ENCODE measurements at regions not wholly inside any gene's neighbourhood (a gene's known extent, or its start where the extent isn't known, plus 50 kb on each side); places are given as distances from the start of the nearest gene placed in this dataset.

DNA sequence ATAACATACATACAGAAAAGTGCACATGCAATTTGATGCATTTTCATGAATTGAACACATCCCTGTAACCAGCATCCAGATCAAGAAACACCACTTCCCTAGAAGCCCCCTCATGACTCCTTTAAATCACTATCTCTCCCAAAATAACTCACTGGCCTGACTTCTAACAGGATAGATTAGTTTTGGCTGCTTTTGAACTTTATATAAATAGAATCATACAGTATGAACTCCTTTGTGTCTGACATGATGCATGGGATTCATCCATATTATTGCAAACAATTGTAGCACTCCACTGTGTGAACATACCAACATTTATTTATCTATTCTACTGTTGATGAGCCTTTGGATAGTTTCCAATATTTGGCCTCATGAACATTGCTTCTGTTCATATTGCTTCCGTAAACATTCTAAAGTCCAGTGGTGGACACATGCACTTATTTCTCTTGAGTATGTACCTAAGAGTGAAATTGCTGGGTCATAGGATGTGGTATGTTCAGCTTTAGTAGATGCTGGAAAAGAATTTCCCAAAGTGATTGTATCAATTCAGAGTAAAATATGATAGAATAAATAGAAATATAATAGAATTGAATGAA, 148.7 kb upstream of the GDNF start:
- no peak overlapping the region for H3K4me3 Mint-ChIP-seq
- no peaks in the 10 kb centered on the region for H3K9me3 Mint-ChIP-seq
- no peaks in the 10 kb centered on the region for H3K36me3 Mint-ChIP-seq (ENCODE audit: low read depth)
- H3K27me3 Mint-ChIP-seq (ENCODE audit: low read depth, poor library complexity): peaks cover 9% of the 10 kb centered on the region
- DNase-seq: no peak
- H3K27ac Mint-ChIP-seq: no peak overlapping the region
- peaks cover 32% of the 10 kb centered on the region for H3K4me1 Mint-ChIP-seq
- TF ChIP-seq, protein P1, sequence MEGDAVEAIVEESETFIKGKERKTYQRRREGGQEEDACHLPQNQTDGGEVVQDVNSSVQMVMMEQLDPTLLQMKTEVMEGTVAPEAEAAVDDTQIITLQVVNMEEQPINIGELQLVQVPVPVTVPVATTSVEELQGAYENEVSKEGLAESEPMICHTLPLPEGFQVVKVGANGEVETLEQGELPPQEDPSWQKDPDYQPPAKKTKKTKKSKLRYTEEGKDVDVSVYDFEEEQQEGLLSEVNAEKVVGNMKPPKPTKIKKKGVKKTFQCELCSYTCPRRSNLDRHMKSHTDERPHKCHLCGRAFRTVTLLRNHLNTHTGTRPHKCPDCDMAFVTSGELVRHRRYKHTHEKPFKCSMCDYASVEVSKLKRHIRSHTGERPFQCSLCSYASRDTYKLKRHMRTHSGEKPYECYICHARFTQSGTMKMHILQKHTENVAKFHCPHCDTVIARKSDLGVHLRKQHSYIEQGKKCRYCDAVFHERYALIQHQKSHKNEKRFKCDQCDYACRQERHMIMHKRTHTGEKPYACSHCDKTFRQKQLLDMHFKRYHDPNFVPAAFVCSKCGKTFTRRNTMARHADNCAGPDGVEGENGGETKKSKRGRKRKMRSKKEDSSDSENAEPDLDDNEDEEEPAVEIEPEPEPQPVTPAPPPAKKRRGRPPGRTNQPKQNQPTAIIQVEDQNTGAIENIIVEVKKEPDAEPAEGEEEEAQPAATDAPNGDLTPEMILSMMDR (IDR thresholded peaks at IDR 0.05): no peak

DNA sequence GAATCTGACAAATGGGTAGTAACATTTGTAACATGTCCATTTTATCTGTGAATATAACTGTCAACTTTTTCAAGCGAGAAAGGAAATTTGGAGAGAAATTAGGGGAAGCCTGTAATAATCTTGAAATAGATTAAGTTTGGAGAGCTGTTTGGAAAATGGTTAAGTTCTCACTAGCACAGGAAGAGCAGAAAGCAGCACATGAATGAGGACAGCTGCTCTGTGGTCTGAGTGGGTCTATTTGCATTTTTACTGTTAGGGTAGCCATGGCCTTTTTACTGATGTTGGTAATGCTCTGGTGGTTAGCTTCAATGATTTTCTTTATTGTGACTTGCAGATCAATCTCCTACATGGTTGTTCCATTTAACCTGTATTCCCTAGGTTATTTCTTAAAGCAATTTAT, 144.5 kb upstream of the GDNF start:
- Mint-ChIP-seq H3K4me1 (peaks cover 10% of the 10 kb centered on the region), H3K27me3 (ENCODE audit: low read depth, poor library complexity) (peaks cover under 1% of the 10 kb centered on the region), H3K36me3 (ENCODE audit: low read depth) (peaks cover 13% of the 10 kb centered on the region), H3K4me3 (no peak overlapping the region), H3K27ac (no peak overlapping the region), H3K9me3 (peaks cover 39% of the 10 kb centered on the region)
- TF ChIP-seq, protein P1 (IDR thresholded peaks at IDR 0.05): no peak
- no peak for DNase-seq

DNA sequence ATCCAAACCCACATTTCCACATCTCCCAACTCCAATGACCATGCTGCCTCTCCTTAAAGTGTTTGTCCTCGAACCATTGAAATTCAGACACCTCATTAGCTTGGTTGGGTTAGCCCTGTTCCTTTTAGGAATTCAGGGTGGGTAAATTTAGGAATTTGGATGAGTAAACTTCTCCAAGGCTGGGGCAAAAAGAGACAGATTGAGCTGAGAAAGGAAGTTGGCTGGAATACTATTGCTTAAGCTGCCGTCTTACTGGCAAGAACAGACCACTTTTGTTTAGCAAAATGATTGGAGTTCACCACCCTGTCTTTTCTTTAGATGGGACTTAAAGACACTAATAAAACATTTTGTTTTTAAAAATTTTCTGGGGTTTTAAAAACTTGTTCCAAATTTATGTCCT, 143.6 kb upstream of the GDNF start:
- DNase-seq: no peak
- TF ChIP-seq, protein P1 (IDR thresholded peaks at IDR 0.05): no peak
- Mint-ChIP-seq H3K27me3 (ENCODE audit: low read depth, poor library complexity) (no peaks in the 10 kb centered on the region), H3K9me3 (peaks cover 44% of the 10 kb centered on the region), H3K4me3 (no peak overlapping the region), H3K27ac (no peak overlapping the region), H3K36me3 (ENCODE audit: low read depth) (peaks cover 13% of the 10 kb centered on the region), H3K4me1 (peaks cover 10% of the 10 kb centered on the region)

DNA sequence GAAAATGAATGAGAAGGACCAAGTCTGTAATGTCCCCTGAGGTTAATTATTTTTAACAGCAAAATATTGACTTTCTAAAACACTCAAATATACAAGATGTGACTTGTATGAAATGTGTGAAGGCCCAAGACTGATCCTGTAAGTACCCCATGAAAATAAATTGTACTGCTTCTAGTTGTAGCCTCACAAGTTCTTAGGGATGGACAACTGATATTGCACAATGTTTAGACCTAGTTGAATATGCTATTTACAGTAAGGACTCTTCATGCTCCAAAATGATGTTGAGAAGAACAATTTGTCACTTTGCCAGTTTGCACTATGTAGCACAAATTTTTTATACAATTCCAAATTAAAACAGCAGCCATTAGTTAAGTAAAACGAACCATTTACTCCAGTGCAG, 139.7 kb upstream of the GDNF start:
- Mint-ChIP-seq H3K27ac (no peak overlapping the region), H3K4me1 (no peaks in the 10 kb centered on the region), H3K27me3 (ENCODE audit: low read depth, poor library complexity) (no peaks in the 10 kb centered on the region), H3K36me3 (ENCODE audit: low read depth) (peaks cover 13% of the 10 kb centered on the region), H3K4me3 (no peak overlapping the region), H3K9me3 (peaks cover 49% of the 10 kb centered on the region)
- TF ChIP-seq, protein P1 (IDR thresholded peaks at IDR 0.05): no peak
- DNase-seq: no peak

DNA sequence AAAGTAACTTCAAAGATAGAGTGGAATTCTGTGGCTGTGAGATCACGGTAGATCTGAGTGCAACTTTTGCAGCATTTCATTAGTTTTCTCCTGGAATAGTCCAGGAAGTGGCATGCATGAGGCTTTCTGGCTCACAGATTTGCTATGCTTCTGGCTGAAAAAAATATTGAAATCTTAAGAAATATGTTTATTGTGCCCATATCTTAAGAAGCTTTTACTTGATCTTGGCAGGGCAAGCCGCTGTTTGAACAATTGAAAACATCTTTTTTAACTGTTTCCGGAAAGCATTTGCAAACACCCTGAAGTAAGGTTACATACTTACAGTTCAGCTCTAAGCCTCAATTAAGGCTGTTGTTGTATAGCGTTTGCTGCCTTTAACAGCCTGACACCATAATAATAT, 135.7 kb upstream of the GDNF start:
- no peaks in the 10 kb centered on the region for H3K4me1 Mint-ChIP-seq
- H3K4me3 Mint-ChIP-seq: no peak overlapping the region
- DNase-seq: no peak
- peaks cover under 1% of the 10 kb centered on the region for H3K36me3 Mint-ChIP-seq (ENCODE audit: low read depth)
- no peak overlapping the region for H3K27ac Mint-ChIP-seq
- peaks cover 4% of the 10 kb centered on the region for H3K27me3 Mint-ChIP-seq (ENCODE audit: low read depth, poor library complexity)
- TF ChIP-seq, protein P1 (IDR thresholded peaks at IDR 0.05): no peak
- peaks cover 22% of the 10 kb centered on the region for H3K9me3 Mint-ChIP-seq

DNA sequence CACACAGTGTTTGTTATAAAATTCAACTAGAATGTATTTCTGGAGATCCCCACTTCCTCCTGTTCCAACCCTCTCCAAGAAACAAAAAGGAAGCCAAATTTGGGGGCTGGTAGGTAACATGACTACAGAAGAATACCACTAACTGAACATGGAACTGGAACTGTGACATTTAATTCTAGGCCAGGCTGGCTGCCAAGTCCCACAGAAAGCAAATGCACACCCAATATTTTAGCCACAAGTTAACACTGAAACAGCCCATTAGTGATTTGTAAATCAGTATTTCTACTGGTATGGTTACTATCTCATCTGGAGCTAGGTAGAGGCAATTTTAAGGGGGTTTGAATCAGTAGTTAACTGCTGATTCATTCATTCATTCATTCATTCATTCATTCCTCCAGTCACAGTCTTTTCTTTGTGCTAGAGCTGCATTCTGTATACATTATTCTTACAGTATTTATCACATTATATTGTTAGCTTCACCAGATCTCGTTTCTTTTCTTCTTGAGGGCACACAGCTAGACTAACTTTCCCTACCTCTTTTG, 131.7 kb upstream of the GDNF start:
- DNase-seq: no peak
- TF ChIP-seq, protein P1 (IDR thresholded peaks at IDR 0.05): no peak
- Mint-ChIP-seq H3K27ac (no peak overlapping the region), H3K4me1 (no peaks in the 10 kb centered on the region), H3K4me3 (no peak overlapping the region), H3K27me3 (ENCODE audit: low read depth, poor library complexity) (peaks cover 7% of the 10 kb centered on the region), H3K9me3 (peaks cover 1% of the 10 kb centered on the region), H3K36me3 (ENCODE audit: low read depth) (no peaks in the 10 kb centered on the region)
